Psoas muscle (tissue), 7 donors: ENCODE measurements at regions not wholly inside any gene's neighbourhood (a gene's known extent, or its start where the extent isn't known, plus 50 kb on each side); places are given as distances from the start of the nearest gene placed in this dataset.
A peak's percentile ranks its signal among the peaks of the same experiment; 100 is the strongest.

Source experiments
- ATAC-seq, 4 donors: fragments of 200-7000 bp; cut with Tn5 transposase; one replicate each; pipeline ENCODE4 v1.9.1; 2020; ENCODE audit warnings: moderate library complexity in 3 of 4, mild to moderate bottlenecking in 2 of 4
- DNase-seq, 2 donors: peaks; one replicate each; pipeline ENCODE4 v3.0.0-alpha.2; 2020
- H3K27ac ChIP-seq: fragments of 200-600 bp; one replicate; pipeline ENCODE4 v1.8.0; 2022
- H3K27me3 ChIP-seq, 3 donors: fragments of 200-600 bp in 1 of 3; one replicate each; pipeline versions ENCODE4 v1.6.1 to v1.8.0; 2013 to 2022; ENCODE audit warnings: low read length in 2 of 3, mild to moderate bottlenecking in 2 of 3, moderate library complexity in 1 of 3; ENCODE audit not compliant: insufficient read depth in 3 of 3
- H3K36me3 ChIP-seq, 2 donors: fragments of 200-600 bp in 1 of 2; one replicate each; pipeline versions ENCODE4 v1.6.1 to v1.8.0; 2013 to 2022; ENCODE audit warnings: low read depth in 1 of 2, mild to moderate bottlenecking in 1 of 2, moderate library complexity in 1 of 2; ENCODE audit not compliant: insufficient read depth in 1 of 2
- H3K4me1 ChIP-seq: fragments of 200-600 bp; one replicate; pipeline ENCODE4 v1.8.0; 2022
- H3K4me3 ChIP-seq: fragments of 200-600 bp; one replicate; pipeline ENCODE4 v1.8.0; 2022; ENCODE audit warnings: mild to moderate bottlenecking
- H3K9me3 ChIP-seq: fragments of 200-600 bp; one replicate; pipeline ENCODE4 v1.8.0; 2022
- WGBS, 3 donors: extraction: QIAGEN DNeasy Blood & Tissue Kit; methylation state at CpG; one replicate each; pipeline versions ENCODE4 v1.1.6 to v1.1.7; 2013; 5-methylcytosine and 5-hydroxymethylcytosine counted together
- intact Hi-C, 2 donors: fragments of 100-400 bp; cut with DNase I; formaldehyde crosslinking; loops; one replicate each; pipeline versions ENCODE4 v1.11.0 to v1.14.2; 2022
- TF ChIP-seq, protein P1 (sequence below): fragments of 200-600 bp; IDR thresholded peaks from one replicate; pipeline ENCODE4 v1.8.0; 2022; ENCODE audit warnings: antibody characterized with exemption
- donor health status: healthy with polysubstance abuse.
- donor health status: DM: no; HTN: no; CAD: no; lungs with moderate emphysema.
- donor health status: Bipolar disorder and iron deficiency.
- donor health status: healthy.
- donor health status: DM: yes; HTN: yes; CAD: no.
- donor health status: DM: no; HTN: no; CAD: no.
- donor health status: DM: yes; HTN: yes; CAD: no.

DNA sequence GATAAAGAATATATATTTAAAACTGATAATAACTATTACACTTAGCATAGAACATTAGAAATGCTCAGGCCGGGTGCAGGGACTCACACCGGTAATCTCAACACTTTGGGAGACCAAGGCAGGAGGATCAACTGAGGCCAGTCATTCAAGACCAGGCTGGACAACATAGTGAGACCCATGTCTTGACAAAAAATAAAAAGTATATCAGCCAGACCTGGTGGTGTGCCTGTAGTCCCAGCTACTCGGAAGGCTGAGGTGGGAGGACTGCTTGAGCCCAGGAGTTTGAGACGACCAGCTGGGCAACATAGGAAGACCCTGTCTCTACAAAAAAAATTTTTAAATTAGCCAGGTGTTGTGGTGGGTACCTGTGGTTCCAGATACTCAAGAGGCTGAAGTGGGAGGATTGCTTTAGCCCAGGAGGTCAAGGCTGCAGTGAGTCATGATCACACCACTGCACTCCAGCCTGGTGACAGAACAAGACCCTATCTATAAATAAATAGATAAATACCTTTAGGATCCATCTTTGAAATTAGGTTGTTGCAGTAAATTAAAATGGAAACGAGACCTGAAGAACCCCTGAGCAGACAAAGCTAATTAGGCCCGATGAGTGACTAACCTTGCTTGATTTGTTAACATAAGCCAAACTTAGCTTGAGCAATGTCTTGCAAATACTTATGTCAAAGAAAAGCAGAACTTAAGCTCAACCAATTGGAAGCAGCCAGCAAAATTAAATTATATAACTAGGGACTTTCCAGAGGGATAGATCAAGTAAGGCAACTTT is 75.8 kb upstream of the E2F3 start:
- TF ChIP-seq, protein P1, sequence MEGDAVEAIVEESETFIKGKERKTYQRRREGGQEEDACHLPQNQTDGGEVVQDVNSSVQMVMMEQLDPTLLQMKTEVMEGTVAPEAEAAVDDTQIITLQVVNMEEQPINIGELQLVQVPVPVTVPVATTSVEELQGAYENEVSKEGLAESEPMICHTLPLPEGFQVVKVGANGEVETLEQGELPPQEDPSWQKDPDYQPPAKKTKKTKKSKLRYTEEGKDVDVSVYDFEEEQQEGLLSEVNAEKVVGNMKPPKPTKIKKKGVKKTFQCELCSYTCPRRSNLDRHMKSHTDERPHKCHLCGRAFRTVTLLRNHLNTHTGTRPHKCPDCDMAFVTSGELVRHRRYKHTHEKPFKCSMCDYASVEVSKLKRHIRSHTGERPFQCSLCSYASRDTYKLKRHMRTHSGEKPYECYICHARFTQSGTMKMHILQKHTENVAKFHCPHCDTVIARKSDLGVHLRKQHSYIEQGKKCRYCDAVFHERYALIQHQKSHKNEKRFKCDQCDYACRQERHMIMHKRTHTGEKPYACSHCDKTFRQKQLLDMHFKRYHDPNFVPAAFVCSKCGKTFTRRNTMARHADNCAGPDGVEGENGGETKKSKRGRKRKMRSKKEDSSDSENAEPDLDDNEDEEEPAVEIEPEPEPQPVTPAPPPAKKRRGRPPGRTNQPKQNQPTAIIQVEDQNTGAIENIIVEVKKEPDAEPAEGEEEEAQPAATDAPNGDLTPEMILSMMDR: no peak
- Histone ChIP-seq H3K27ac (no peak overlapping the region), H3K4me1 (no peaks in the 10 kb centered on the region), H3K27me3 (peaks cover 0 to 4% (median 0%) of the 10 kb centered on the region in 3 donors), H3K36me3 (no peaks in the 10 kb centered on the region), H3K4me3 (no peak overlapping the region), H3K9me3 (no peaks in the 10 kb centered on the region)
- ATAC-seq: no peak
- DNase-seq: no peak
- 86 to 89% (median 87%) methylated on average over 6 of the region's 6 CpGs for WGBS, 3 donors
- intact Hi-C loops: no loop called here

DNA sequence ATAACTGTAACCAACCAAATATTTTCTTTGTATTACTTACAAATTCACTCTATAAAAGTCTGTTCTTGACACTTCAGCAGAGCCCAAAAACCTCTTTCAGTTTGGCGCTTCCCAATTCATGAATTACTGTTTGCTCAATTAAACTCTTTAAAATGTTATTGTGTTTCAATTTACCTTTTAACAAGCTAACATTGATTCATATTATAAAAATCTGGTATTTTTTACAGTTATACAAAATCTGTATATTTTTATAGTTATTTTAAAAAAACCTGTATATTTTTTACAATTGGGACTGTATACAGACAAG is 75.3 kb upstream of the E2F3 start:
- Histone ChIP-seq H3K27me3 (no peaks in the 10 kb centered on the region), H3K4me1 (no peaks in the 10 kb centered on the region), H3K27ac (no peak overlapping the region), H3K9me3 (no peaks in the 10 kb centered on the region), H3K4me3 (no peak overlapping the region), H3K36me3 (no peaks in the 10 kb centered on the region)
- WGBS, 3 donors: 91 to 97% (median 97%) methylated on average over 1 of the region's 1 CpG
- ATAC-seq (no peak), DNase-seq (no peak)
- TF ChIP-seq, protein P1: no peak
- intact Hi-C loops: no loop called here

DNA sequence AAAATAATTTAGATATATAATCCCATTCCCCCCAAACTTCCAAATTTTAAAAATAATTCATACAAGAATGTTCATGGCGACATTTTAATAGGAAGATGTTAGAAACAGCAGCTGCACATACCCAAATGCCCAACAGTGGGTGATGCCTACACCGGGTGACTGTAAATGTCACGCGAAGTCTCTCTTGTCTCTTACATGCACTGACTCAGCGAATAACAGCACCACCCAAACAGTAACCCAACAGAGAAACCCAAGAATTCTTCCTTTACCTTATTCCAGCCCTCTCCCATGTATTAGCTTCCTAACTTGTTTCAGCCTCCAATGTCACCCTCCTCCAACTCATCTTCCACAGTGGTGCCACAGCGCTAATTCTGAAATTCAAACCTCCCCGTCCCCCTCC is 74.5 kb upstream of the E2F3 start:
- Histone ChIP-seq H3K4me1 (peaks cover 3% of the 10 kb centered on the region), H3K27me3 (no peaks in the 10 kb centered on the region), H3K9me3 (no peaks in the 10 kb centered on the region), H3K27ac (no peak overlapping the region), H3K4me3 (no peak overlapping the region), H3K36me3 (no peaks in the 10 kb centered on the region)
- WGBS, 3 donors: 91 to 97% (median 92%) methylated on average over 7 of the region's 7 CpGs
- intact Hi-C loops: no loop called here
- DNase-seq (no peak), ATAC-seq (no peak)
- TF ChIP-seq, protein P1: no peak

DNA sequence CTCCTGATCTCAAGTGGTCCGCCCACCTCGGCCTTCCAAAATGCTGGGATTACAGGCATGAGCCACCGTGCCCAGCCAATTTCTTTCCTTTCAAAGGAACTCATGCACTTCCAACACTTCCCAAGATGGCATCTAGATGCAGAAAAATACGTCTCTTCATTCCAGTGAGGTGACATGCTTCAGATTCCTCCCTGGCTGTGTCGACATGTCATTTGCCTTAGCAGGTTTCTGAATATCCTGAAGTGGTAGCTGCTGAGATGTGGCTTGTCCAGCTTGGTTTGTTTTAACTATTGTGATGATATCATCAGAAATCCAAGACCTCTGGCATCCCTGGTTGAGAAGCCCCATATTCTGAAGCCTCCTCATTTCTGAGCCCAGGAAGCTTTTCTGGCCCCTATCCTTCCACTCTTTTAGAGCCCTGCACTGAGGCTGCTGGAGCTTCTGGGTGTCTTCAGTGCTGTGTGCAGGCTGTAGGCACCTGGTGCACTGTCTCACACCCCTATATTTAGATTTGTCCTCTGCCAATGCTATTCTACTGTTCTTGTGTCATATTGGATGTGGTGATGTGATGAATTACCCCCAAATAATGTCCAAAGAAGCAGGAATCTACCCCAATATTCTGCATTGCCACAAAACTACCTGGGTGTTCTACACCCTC is 73.3 kb upstream of the E2F3 start:
- intact Hi-C loops: no loop called here

More for the DNA sequence above, 73.3 kb upstream of the E2F3 start:
- 56 to 65% (median 62%) methylated on average over 5 of the region's 5 CpGs for WGBS, 3 donors
- TF ChIP-seq, protein P1: no peak
- H3K4me3 ChIP-seq: no peak overlapping the region
- H3K27ac ChIP-seq: no peak overlapping the region
- H3K9me3 ChIP-seq: no peaks in the 10 kb centered on the region
- DNase-seq (no peak), ATAC-seq (peak; percentile 47 to 82 (median 65))
- no peaks in the 10 kb centered on the region for H3K27me3 ChIP-seq
- no peaks in the 10 kb centered on the region for H3K36me3 ChIP-seq
- H3K4me1 ChIP-seq: peaks cover 3% of the 10 kb centered on the region
